ENCODE measurements at regions not wholly inside any gene's neighbourhood (a gene's known extent, or its start where the extent isn't known, plus 50 kb on each side); places are given as distances from the start of the nearest gene placed in this dataset.

DNA sequence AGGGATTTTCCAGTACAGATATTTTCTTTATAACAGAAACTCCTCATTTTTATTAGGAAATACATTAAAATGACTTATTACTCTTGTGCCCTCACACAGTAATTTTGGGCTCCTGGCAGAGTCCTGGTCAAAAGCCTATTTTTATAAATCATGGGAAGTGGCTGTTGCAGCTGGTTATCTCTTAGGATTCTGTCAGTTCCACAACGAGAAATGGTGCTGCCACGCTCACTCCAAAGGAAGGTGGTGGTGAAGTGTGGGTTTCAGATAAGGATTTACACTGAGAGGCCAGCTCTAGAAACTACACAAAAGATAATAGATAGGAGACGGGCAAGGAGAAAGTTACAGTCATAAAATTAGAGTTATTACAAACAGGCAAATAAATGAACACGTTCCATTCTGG lies 159.2 kb upstream of the FAM241A start:
- TF ChIP-seq, protein P1, sequence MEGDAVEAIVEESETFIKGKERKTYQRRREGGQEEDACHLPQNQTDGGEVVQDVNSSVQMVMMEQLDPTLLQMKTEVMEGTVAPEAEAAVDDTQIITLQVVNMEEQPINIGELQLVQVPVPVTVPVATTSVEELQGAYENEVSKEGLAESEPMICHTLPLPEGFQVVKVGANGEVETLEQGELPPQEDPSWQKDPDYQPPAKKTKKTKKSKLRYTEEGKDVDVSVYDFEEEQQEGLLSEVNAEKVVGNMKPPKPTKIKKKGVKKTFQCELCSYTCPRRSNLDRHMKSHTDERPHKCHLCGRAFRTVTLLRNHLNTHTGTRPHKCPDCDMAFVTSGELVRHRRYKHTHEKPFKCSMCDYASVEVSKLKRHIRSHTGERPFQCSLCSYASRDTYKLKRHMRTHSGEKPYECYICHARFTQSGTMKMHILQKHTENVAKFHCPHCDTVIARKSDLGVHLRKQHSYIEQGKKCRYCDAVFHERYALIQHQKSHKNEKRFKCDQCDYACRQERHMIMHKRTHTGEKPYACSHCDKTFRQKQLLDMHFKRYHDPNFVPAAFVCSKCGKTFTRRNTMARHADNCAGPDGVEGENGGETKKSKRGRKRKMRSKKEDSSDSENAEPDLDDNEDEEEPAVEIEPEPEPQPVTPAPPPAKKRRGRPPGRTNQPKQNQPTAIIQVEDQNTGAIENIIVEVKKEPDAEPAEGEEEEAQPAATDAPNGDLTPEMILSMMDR (conservative IDR thresholded peaks at IDR 0.05; ENCODE audit: low read length) = no peak
- no peak for TF ChIP-seq EZH2phosphoT487 (IDR thresholded peaks at IDR 0.05; ENCODE audit: borderline replicate concordance, low read depth, low read length)

Measured in OCI-LY7 (cell line).